DMS 273 (cell line): ENCODE measurements at regions not wholly inside any gene's neighbourhood (a gene's known extent, or its start where the extent isn't known, plus 50 kb on each side); places are given as distances from the start of the nearest gene placed in this dataset.

Experiments used
- DNase-seq: peaks from one replicate; lab custom pipeline; 2025; ENCODE audit not compliant: unreplicated experiment; lab: John Stamatoyannopoulos, UW

DNA sequence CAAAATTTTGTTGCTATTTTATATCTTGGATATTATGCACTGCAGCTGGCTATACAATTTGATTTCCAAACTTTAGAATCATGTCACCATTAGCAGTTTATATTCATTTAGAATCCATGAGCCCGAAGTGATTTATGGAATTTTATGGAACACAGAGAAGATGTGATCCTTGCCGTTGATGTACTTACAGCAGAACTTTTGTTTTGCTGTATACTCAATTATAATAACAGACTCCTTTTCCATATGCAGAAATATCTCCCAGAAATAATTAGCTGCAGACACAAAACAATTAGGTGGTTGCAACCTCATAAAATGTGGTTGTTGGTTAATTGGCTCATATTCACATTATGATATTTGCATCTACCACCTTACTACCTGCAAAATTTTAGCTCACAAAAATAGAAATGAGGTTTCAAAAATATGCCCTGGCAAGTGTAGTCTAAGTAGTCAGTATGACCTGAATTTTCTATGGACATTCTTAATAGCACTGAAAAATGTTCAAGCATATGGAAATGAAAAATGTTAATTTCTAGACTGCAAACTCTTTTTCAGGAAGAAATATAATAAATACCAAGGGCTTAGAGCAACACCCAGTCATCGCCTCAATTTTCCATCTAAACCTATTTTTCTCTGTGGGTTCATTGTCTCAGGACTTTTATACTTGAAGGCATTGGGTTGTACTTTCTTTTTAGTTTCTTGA lies 997.6 kb downstream of the MCTP2 start:
- DNase-seq: no peak

- DNase-seq: no peak
Observed at GRCh38 chr15:95235033-95235432, 1003.7 kb downstream of the MCTP2 start.

DNA sequence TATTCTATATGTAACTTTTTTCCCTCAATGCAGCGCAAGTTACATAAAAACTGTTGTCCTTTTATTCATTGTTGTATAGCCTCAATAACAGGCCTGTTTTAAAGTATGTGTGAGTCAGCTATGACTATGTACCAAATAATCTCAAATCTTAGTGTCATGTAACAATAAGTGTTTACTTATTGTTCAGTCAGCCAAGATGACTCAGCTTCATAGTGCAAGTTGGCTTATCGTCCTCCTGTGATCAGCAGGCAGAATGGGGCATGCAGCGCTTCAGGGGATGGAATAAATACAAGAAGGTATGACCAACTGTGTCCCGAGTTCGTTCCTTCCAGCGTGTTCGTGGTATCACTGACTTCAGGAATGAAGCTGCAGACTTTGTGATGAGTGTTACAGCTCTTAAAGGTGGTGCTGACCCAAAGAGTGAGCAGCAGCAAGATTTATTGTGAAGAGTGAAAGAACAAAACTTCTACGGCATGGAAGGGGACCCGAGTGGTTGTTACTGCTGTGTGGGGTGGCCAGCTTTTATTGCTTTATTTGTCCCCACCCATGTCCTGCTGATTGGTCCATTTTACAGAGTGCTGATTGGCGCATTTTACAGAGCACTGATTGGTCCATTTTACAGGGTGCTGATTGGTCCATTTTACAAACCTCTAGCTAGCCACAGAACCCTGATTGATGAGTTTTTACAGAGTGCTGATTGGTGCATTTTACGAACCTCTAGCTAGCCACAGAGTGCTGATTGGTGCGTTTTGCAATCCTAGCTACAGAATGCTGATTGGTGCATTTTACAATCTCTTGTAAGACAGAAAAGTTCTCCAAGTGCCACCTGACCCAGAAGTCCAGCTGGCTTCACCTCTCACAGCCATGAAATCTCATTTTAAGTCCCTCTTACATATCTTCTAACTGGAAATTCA lies 1016.0 kb downstream of the MCTP2 start:
- no peak for DNase-seq

DNA sequence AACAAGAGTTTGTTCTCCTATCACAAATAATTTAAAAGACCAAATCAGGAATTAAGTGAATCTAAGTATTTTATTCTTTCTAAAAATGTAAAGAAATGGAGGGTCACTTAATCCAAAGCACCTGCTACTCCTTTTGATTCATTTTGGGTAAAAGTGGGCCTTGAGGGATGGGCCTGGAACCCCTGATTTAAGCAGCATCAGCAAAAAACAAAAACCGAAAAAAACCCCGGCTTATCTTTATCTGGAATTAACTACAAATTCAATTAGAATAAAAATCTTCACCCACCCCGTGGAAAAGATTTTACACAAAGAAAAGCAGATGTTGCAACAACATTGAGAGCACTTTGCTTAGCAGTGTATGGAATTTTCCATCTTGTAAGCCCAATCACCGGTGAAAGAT lies 1018.2 kb downstream of the MCTP2 start:
- no peak for DNase-seq

GRCh38 chr15:95252404-95252803 lies 1021.0 kb downstream of the MCTP2 start:
- DNase-seq: no peak

DNA sequence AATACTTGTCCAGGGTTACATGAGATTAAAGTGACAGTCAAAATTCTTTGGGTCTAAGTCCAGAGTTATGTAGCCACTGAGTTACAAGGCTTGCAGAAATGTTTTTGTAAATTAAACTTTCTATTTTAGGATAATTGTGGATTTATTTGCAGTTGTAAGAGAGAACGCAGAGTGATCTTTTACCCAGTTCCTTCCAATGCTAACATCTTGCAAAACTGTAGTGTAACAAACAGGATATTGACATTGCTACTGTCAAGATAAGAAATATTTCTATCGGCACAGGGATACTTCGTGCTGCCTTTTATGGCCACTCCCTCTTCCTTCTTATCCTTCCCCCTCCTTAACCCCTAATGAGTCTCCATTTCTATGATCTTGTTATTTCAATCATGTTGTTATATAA lies 1022.9 kb downstream of the MCTP2 start:
- DNase-seq: no peak

- DNase-seq: peak; percentile 47
Observed at GRCh38 chr15:95259513-95259912, 1028.2 kb downstream of the MCTP2 start.

GRCh38 chr15:95259965-95260364 lies 1028.6 kb downstream of the MCTP2 start:
- DNase-seq: no peak

- no peak for DNase-seq
Observed at GRCh38 chr15:95260856-95261255, 1029.5 kb downstream of the MCTP2 start.

- DNase-seq: no peak
Observed at GRCh38 chr15:95261546-95261945, 1030.2 kb downstream of the MCTP2 start.

GRCh38 chr15:95261968-95262367 lies 1030.6 kb downstream of the MCTP2 start:
- DNase-seq: no peak

DNA sequence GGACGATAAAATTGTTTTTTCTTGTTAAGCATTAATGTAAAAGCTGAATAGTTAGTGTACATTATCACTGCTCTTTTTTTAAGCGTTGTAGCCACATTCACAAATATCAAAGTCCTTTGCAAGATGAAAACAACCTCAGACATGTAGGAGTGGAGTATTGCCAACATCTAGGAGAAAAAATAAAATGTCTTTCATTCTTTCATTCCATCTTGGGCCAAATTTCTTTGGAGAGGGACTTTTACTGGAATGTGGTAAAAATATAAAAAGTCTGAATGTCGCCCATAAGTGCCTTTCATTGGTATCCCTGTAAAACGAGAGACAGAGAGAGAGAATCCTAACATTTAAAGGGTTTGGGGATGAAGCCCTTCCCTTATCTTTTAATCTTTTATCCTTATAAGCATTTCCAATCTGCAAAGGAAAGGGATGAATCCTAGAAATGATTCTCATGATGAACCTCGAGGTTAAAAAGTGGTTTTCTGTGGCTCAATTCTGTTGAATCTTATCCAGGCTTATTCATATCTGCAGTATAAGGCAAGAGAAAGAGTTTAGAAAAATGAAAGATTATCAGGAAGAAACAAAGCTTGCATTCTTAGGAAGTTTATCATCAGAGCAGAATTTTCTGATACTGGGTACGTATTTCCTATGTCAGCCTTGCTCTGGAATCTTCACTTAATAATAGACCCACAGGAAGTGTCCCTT lies 1031.7 kb downstream of the MCTP2 start:
- no peak for DNase-seq

DNA sequence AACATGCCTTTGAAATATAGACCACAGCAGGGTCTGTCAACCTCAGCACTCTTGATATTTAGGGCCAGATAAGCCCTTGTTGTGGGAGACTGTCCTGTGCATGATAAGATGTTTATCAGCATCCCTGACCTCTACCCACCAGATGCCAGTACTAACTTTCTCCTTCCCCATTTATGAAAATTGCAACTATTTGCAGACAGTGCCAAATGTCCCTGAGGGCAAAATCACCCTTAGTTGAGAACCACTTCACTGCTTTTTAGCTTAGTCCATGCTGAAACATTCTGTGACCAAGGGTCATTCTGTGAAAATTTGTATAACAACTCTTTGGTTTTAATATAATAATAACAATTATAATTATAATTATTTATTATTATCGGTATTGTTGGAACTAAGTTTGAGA lies 1032.4 kb downstream of the MCTP2 start:
- no peak for DNase-seq

- DNase-seq: no peak
Observed at GRCh38 chr15:95265419-95265997, 1034.1 kb downstream of the MCTP2 start.

DNA sequence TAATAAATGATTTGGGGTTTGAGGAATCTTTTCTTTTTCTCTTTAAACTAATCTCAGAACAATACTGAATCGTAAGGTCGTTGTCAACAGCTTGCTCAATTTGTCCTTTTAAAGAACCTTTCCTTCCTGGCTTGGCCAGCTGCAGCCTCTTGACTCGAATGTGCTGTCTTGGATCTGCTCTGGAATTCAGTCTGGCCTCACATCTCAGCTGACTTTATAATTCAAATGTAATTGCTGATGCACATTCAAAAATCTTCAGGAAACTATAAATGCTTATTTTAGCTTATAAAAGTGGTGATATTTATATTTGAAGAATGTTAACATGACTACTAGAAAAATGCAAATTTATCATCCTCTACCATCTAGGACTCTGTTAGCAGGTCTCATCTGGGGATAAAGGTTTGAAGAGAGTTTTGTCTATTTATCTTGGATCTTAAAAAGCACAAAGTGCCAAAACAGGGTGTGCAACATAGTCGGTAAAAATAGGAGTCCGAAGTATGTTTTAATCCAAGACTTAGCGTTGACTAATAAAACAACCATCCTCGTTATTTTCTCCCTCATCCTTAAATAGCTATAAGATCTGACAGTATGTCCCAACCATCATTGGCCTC lies 1035.2 kb downstream of the MCTP2 start:
- DNase-seq: no peak

DNA sequence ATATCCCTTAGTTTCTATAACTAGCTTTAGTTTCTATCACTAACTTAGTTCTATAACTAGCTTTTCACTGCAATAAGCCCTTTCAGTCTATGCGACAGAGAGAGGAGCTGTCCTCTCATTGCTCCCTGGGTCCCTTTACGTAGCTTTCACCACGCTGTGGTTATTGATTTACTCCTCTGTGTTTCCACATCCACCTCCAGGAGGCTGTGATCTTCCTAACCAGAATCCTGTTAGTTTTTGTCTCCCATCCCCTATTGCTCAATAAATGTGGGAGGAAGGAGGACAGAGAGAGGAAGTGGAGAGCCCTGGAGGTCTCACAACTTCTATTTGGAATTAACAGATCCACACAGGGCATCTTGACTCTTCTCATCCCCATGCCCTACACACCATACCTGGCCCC lies 1036.1 kb downstream of the MCTP2 start:
- no peak for DNase-seq

DNA sequence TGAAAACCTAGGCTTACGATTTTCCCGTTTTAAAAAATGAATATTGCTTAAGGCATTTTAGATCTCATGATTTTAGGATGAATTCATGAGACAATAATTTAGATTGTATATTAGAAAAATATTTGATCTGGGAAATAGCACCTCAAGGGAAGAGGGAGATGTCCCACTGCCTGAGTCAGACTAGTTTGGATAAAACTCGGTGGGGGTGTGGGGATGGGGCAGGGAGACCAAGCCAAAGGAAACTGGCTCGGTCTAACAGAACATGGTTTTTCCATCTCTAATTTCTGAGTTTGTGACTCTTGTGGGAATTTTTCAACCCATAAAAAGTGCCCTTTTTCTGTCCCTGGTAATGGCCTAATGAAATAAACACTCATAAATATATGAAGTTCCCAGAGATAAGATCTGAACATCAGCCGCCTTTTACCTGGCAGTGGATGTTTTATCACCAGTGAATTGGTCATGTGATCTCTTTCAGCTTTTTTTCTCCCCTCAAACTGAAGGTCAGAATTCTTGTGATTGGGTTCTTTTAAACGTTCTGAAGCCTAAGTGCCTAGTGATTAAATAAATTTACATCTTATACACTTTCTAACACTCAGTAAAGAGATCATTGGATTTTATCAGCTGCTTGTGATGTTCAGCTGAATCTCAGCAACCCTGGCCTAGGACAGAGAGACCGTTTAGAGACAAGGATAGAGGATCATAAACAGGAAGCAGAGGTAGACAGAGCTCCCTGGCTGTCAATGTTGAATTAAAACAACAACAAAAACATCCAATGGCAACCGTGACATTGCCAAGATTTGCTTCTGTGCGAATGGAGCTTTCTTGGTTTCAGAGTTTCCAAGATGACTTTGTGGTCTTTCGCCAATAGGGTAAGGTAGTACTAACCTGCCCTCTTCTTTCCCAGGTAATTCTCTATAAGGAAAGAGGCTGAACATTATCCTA lies 1038.2 kb downstream of the MCTP2 start:
- DNase-seq: no peak

DNA sequence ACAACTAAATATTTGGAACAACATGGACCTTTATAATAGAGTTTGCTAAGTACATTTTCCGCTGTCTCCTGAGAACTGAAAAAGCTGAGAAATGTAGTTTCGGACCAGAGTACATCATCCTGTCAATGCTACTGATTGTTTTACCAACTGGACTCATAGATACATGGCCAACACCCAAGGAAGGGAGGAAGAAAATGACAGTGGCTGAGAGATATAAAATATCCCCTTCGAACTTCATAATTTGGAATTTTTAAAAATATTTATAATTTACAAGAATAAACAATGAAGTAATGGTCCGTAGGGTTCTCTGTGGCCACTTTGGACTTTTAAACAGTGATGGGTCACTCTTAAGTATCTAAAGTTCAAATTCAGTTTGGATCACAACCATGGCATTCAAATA lies 1042.7 kb downstream of the MCTP2 start:
- no peak for DNase-seq

- no peak for DNase-seq
Observed at GRCh38 chr15:95277266-95277665, 1045.9 kb downstream of the MCTP2 start.
